ENCODE measurements at regions not wholly inside any gene's neighbourhood (a gene's known extent, or its start where the extent isn't known, plus 50 kb on each side); places are given as distances from the start of the nearest gene placed in this dataset.

- TF ChIP-seq CTCF (conservative IDR thresholded peaks at IDR 0.05; ENCODE audit: low read length) (no peak), EZH2phosphoT487 (IDR thresholded peaks at IDR 0.05; ENCODE audit: borderline replicate concordance) (no peak)
These were observed 69.8 kb upstream of the PRKCQ start for GRCh38 chr10:6649903-6650302.

Measured in Loucy (cell line).